GM12878 (cell line): ENCODE measurements at regions not wholly inside any gene's neighbourhood (a gene's known extent, or its start where the extent isn't known, plus 50 kb on each side); places are given as distances from the start of the nearest gene placed in this dataset.

Experiments used
- ATAC-seq: fragments of 200-7000 bp; cut with Tn5 transposase; 3 replicates; pipeline ENCODE4 v1.9.1; 2020; ENCODE audit warnings: mild to moderate bottlenecking, moderate library complexity
- BruUV-seq: library from RNA; stranded (reverse); fragments of 400-500 nt; replicated peaks from 2 replicates; lab custom pipeline; 2021; lab: Mats Ljungman, UMichigan
- CTCF ChIA-PET: fragments of 300-600 bp; sonication (Branson Sonifier 250); formaldehyde crosslinking; extraction: SDS; loops from one replicate; lab custom pipeline; 2021; ENCODE audit warnings: inconsistent platforms; lab: Yijun Ruan, JAX
- POLR2A ChIA-PET: fragments of 350-600 bp; formaldehyde crosslinking; extraction: SDS; loops from one replicate; lab custom pipeline; 2021; ENCODE audit warnings: inconsistent platforms; lab: Charles Lee
- RAD21 ChIA-PET: fragments of 300-600 bp; sonication (Branson Sonifier 250); formaldehyde crosslinking; loops from one replicate; lab custom pipeline; 2023; ENCODE audit warnings: antibody characterized with exemption; ENCODE audit not compliant: unreplicated experiment; lab: Charles Lee
- SMC1A ChIA-PET: fragments of 300-600 bp; sonication (Branson Sonifier 250); formaldehyde crosslinking; loops from one replicate; lab custom pipeline; 2023; ENCODE audit not compliant: unreplicated experiment, uncharacterized antibody; lab: Charles Lee
- DNase-seq: peaks from one replicate; pipeline ENCODE4 v3.0.0-alpha.2; 2011; ENCODE audit warnings: low read depth, low spot score
- FAIRE-seq: peaks from 3 replicates; lab custom pipeline; 2011; peaks lifted over from hg19 to GRCh38; lab: Jason Lieb, UNC
- H2AFZ ChIP-seq: 2 replicates; pipeline ENCODE4 v1.6.0; 2011; ENCODE audit warnings: low read depth, low read length, control low read depth; ENCODE audit not compliant: control insufficient read depth
- H3K27ac ChIP-seq: 2 replicates; pipeline ENCODE4 v1.5.1; 2011; ENCODE audit warnings: control low read depth; ENCODE audit not compliant: control insufficient read depth, insufficient read depth
- H3K27me3 ChIP-seq, 2 experiments: replicated peaks in 1 of 2; 2 replicates each; pipeline versions ENCODE4 v1.6.0 to v1.6.1; 2011; ENCODE audit warnings: low read length in 1 of 2; ENCODE audit not compliant: control insufficient read depth in 2 of 2, insufficient read depth in 2 of 2
- H3K36me3 ChIP-seq, 2 experiments: 2 replicates each; pipeline ENCODE4 v1.5.1; 2011; ENCODE audit warnings: low read length in 1 of 2; ENCODE audit not compliant: control insufficient read depth in 2 of 2, insufficient read depth in 2 of 2
- H3K4me1 ChIP-seq: 2 replicates; pipeline ENCODE4 v1.6.1; 2011; ENCODE audit warnings: mild to moderate bottlenecking, low read length, moderate library complexity, mixed read lengths; ENCODE audit not compliant: control insufficient read depth, insufficient read depth
- H3K4me2 ChIP-seq: 2 replicates; pipeline ENCODE4 v1.6.0; 2011; ENCODE audit warnings: control low read depth; ENCODE audit not compliant: control insufficient read depth, insufficient read depth
- H3K4me3 ChIP-seq: fragments of 200-600 bp; sonication (generic); 2 replicates; pipeline ENCODE4 v1.5.1; 2016
- H3K79me2 ChIP-seq: 2 replicates; pipeline ENCODE4 v1.6.0; 2011; ENCODE audit warnings: low read length; ENCODE audit not compliant: control insufficient read depth, insufficient read depth
- H3K9ac ChIP-seq: 2 replicates; pipeline ENCODE4 v1.8.0; 2011; ENCODE audit warnings: low read length, control low read depth, mixed read lengths; ENCODE audit not compliant: control insufficient read depth, insufficient read depth
- H3K9me3 ChIP-seq: replicated peaks from 3 replicates; pipeline ENCODE4 v1.5.1; 2011; ENCODE audit warnings: mild to moderate bottlenecking, low read length; ENCODE audit not compliant: control insufficient read depth, insufficient read depth
- H4K20me1 ChIP-seq: 2 replicates; pipeline ENCODE4 v1.6.0; 2011; ENCODE audit not compliant: control insufficient read depth, insufficient read depth
- BHLHE40 ChIP-seq, 2 experiments: fragments of 450-650 bp in 1 of 2; IDR thresholded peaks; 2 replicates each; pipeline ENCODE4 v1.6.1; 2011 to 2017; ENCODE audit warnings: low read depth in 2 of 2, borderline replicate concordance in 1 of 2, improper control_type of control experiment in 1 of 2, low read length in 1 of 2, mild to moderate bottlenecking in 1 of 2
- GABPA ChIP-seq: IDR thresholded peaks from 2 replicates; pipeline ENCODE4 v1.6.1; 2014; ENCODE audit warnings: antibody characterized with exemption, low read depth, mild to moderate bottlenecking, inconsistent platforms
- HCFC1 ChIP-seq: fragments of 150-350 bp; IDR thresholded peaks from 2 replicates; pipeline ENCODE4 v1.6.1; 2014; ENCODE audit warnings: low read length
- HDAC6 ChIP-seq: fragments of 200-600 bp; sonication (generic); IDR thresholded peaks from one replicate; pipeline ENCODE4 v1.8.0; 2017; ENCODE audit warnings: antibody characterized with exemption; ENCODE audit not compliant: unreplicated experiment
- HDGF ChIP-seq: fragments of 450-650 bp; IDR thresholded peaks from 2 replicates; pipeline ENCODE4 v1.6.1; 2016; ENCODE audit warnings: antibody characterized with exemption
- KDM1A ChIP-seq: fragments of 200-600 bp; sonication (generic); IDR thresholded peaks from 2 replicates; pipeline ENCODE4 v1.6.1; 2016; ENCODE audit warnings: borderline replicate concordance
- MEF2B ChIP-seq: fragments of 450-650 bp; IDR thresholded peaks from 2 replicates; pipeline ENCODE4 v1.6.1; 2018; ENCODE audit warnings: mild to moderate bottlenecking, moderate library complexity; ENCODE audit not compliant: partially characterized antibody, poor library complexity, severe bottlenecking
- RBBP5 ChIP-seq: fragments of 200-600 bp; sonication (generic); conservative IDR thresholded peaks from 2 replicates; pipeline ENCODE4 v1.6.1; 2016
- TCF3 ChIP-seq: IDR thresholded peaks from 2 replicates; pipeline ENCODE4 v1.6.1; 2012; ENCODE audit warnings: low read depth, mild to moderate bottlenecking, low read length, borderline replicate concordance; ENCODE audit not compliant: insufficient read depth
- TCF7 ChIP-seq: IDR thresholded peaks from 2 replicates; pipeline ENCODE4 v1.6.1; 2014; ENCODE audit warnings: antibody characterized with exemption, borderline replicate concordance
- ZNF207 ChIP-seq: fragments of 450-650 bp; IDR thresholded peaks from 2 replicates; pipeline ENCODE4 v1.6.1; 2014; ENCODE audit warnings: antibody characterized with exemption, mild to moderate bottlenecking, borderline replicate concordance
- ZNF24 ChIP-seq: fragments of 450-650 bp; IDR thresholded peaks from 2 replicates; pipeline ENCODE4 v1.6.1; 2017; ENCODE audit warnings: antibody characterized with exemption, mild to moderate bottlenecking
- ZNF687 ChIP-seq: fragments of 450-650 bp; IDR thresholded peaks from 2 replicates; pipeline ENCODE4 v1.6.1; 2017; ENCODE audit warnings: mild to moderate bottlenecking, moderate library complexity
- ZSCAN29 ChIP-seq: fragments of 450-650 bp; IDR thresholded peaks from 2 replicates; pipeline ENCODE4 v1.6.1; 2017; ENCODE audit warnings: mild to moderate bottlenecking, moderate library complexity
- WGBS: methylation state at CpG from one replicate; pipeline ENCODE4 v1.1.6; 2016; ENCODE audit warnings: low lambda C conversion rate; ENCODE audit not compliant: insufficient replicate concordance, insufficient coverage; ENCODE audit errors: missing lambda C conversion rate; 5-methylcytosine and 5-hydroxymethylcytosine counted together
- in situ Hi-C: fragments of 300-500 bp; cut with MboI; formaldehyde crosslinking; loops from 9 replicates; pipeline ENCODE4 v1.14.3; 2018; ENCODE audit warnings: mixed read lengths
- intact Hi-C: fragments of 100-400 bp; cut with micrococcal nuclease; formaldehyde crosslinking; loops from one replicate; pipeline ENCODE4 v1.14.2; 2022; ENCODE audit not compliant: unreplicated experiment
- TF ChIP-seq, protein P1 (sequence below): IDR thresholded peaks from 2 replicates; pipeline ENCODE4 v1.6.1; 2011; ENCODE audit warnings: borderline replicate concordance, low read depth, mild to moderate bottlenecking, moderate library complexity, mixed read lengths, low read length; ENCODE audit not compliant: insufficient read depth; ENCODE audit errors: extremely low read length
- TF ChIP-seq, protein P2 (sequence below): IDR thresholded peaks from 2 replicates; pipeline ENCODE4 v1.6.1; 2011; ENCODE audit warnings: low read depth, low read length, improper control_type of control experiment, borderline replicate concordance

DNA sequence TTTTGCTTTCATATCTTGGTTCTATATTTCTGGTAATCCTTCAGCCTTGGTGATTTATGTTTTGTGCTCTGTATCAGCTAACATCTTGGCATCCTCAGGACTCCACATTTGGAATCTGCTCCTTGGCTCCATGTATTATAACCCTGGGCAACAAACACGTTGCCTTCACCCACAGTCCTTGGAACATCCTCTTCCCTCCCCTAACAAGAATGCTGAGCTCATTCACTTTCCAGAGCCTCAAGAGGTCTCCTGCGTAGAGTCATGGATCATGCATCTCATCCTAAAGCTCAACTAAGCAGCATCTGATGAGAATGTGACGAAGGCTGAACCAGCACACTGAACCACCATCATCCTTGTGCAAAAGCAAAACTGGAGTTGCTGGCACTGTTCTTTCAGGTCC, 60.5 kb upstream of the C1GALT1C1 start:
- H3K9me3 ChIP-seq = no peaks in the 10 kb centered on the region; the same call in 2 of the 3 replicates
- no peak for ATAC-seq
- H2AFZ ChIP-seq = no peak overlapping the region
- intact Hi-C loops (no loop called here), in situ Hi-C loops (no loop called here)
- no peaks in the 10 kb centered on the region for H3K4me1 ChIP-seq
- ChIA-PET SMC1A (no interaction called here), RAD21 (no interaction called here), POLR2A (no interaction called here), CTCF (no interaction called here)
- H3K79me2 ChIP-seq = no peaks in the 10 kb centered on the region
- H4K20me1 ChIP-seq = no peaks in the 10 kb centered on the region
- no peak overlapping the region for H3K4me2 ChIP-seq
- BruUV-seq = no TSS peak
- no peak overlapping the region for H3K4me3 ChIP-seq
- no peak for FAIRE-seq
- no peak for TF ChIP-seq TCF7
- no peak for TF ChIP-seq MEF2B
- TF ChIP-seq RBBP5 = no peak
- TF ChIP-seq HDAC6 = no peak
- no peak for TF ChIP-seq BHLHE40 (IDR thresholded peaks at IDR 0.05; ENCODE audit: borderline replicate concordance in 1 of 2, low read depth in 2 of 2, low read length in 1 of 2)
- no peak for TF ChIP-seq ZNF24
- no peak for TF ChIP-seq ZSCAN29
- no peak for TF ChIP-seq HDGF
- no peak for TF ChIP-seq ZNF687
- no peak for TF ChIP-seq TCF3
- TF ChIP-seq HCFC1 = no peak
- TF ChIP-seq GABPA = no peak
- TF ChIP-seq KDM1A = no peak
- no peak for TF ChIP-seq ZNF207
- TF ChIP-seq, protein P1, sequence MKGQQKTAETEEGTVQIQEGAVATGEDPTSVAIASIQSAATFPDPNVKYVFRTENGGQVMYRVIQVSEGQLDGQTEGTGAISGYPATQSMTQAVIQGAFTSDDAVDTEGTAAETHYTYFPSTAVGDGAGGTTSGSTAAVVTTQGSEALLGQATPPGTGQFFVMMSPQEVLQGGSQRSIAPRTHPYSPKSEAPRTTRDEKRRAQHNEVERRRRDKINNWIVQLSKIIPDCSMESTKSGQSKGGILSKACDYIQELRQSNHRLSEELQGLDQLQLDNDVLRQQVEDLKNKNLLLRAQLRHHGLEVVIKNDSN = no peak
- TF ChIP-seq, protein P2, sequence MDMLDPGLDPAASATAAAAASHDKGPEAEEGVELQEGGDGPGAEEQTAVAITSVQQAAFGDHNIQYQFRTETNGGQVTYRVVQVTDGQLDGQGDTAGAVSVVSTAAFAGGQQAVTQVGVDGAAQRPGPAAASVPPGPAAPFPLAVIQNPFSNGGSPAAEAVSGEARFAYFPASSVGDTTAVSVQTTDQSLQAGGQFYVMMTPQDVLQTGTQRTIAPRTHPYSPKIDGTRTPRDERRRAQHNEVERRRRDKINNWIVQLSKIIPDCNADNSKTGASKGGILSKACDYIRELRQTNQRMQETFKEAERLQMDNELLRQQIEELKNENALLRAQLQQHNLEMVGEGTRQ = no peak
- no peak overlapping the region for H3K27ac ChIP-seq
- WGBS = 57% methylated on average over 3 of the region's 3 CpGs
- DNase-seq = no peak
- no peaks in the 10 kb centered on the region for H3K36me3 ChIP-seq
- no peaks in the 10 kb centered on the region for H3K27me3 ChIP-seq
- H3K9ac ChIP-seq = no peak overlapping the region
